Natural killer cell (primary cell): ENCODE measurements at regions not wholly inside any gene's neighbourhood (a gene's known extent, or its start where the extent isn't known, plus 50 kb on each side); places are given as distances from the start of the nearest gene placed in this dataset.

Source experiments
- ATAC-seq, 3 donors: fragments of 150-1000 bp in 2 of 3; fragments of 200-7000 bp in 1 of 3; cut with Tn5 transposase; 1 replicate in 1 of 3; 2 replicates in 2 of 3; pipeline ENCODE4 v1.10.0; 2021; ENCODE audit warnings: mild to moderate bottlenecking in 2 of 3, moderate library complexity in 2 of 3
- DNase-seq, 2 donors: peaks; one replicate each; pipeline versions ENCODE4 v3.0.0 to v3.0.0-alpha.2; 2013 to 2021; ENCODE audit warnings: mixed read lengths in 1 of 2
- H3K27ac ChIP-seq: one replicate; pipeline ENCODE4 v1.5.1; 2013; ENCODE audit warnings: mild to moderate bottlenecking, low read length
- H3K27me3 ChIP-seq: one replicate; pipeline ENCODE4 v1.6.1; 2013; ENCODE audit warnings: low read length; ENCODE audit not compliant: control insufficient read depth, insufficient read depth
- H3K36me3 ChIP-seq: one replicate; pipeline ENCODE4 v1.6.1; 2013; ENCODE audit warnings: low read length; ENCODE audit not compliant: control insufficient read depth, insufficient read depth
- H3K4me1 ChIP-seq: one replicate; pipeline ENCODE4 v1.6.1; 2013; ENCODE audit warnings: low read length; ENCODE audit not compliant: control insufficient read depth, insufficient read depth
- H3K4me3 ChIP-seq: one replicate; pipeline ENCODE4 v1.5.1; 2013; ENCODE audit warnings: low read length
- H3K9me3 ChIP-seq: one replicate; pipeline ENCODE4 v1.6.1; 2013; ENCODE audit warnings: low read length; ENCODE audit not compliant: control insufficient read depth, insufficient read depth
- H3K27ac Mint-ChIP-seq, 2 donors: one replicate each; pipeline ENCODE4 v1.8.0; 2022; ENCODE audit warnings: mild to moderate bottlenecking in 2 of 2, mixed read lengths in 2 of 2, moderate library complexity in 1 of 2
- H3K27me3 Mint-ChIP-seq, 2 donors: one replicate each; pipeline ENCODE4 v1.8.0; 2022; ENCODE audit warnings: low read depth in 2 of 2, mixed read lengths in 2 of 2
- H3K36me3 Mint-ChIP-seq: one replicate; pipeline ENCODE4 v1.8.0; 2022; ENCODE audit warnings: mixed read lengths
- H3K4me1 Mint-ChIP-seq, 2 donors: one replicate each; pipeline ENCODE4 v1.8.0; 2022; ENCODE audit warnings: mixed read lengths in 2 of 2
- H3K4me3 Mint-ChIP-seq: one replicate; pipeline ENCODE4 v1.8.0; 2022; ENCODE audit warnings: mild to moderate bottlenecking, moderate library complexity, mixed read lengths
- H3K9me3 Mint-ChIP-seq, 2 donors: one replicate each; pipeline ENCODE4 v1.8.0; 2022; ENCODE audit warnings: mixed read lengths in 2 of 2
- WGBS: methylation state at CpG from one replicate; pipeline ENCODE4 v1.1.7; 2013; ENCODE audit warnings: missing lambda C conversion rate; ENCODE audit not compliant: insufficient coverage; 5-methylcytosine and 5-hydroxymethylcytosine counted together
- intact Hi-C: fragments of 100-400 bp; cut with micrococcal nuclease; formaldehyde crosslinking; loops from one replicate; pipeline ENCODE4 v1.14.2; 2022
- TF ChIP-seq, protein P1 (sequence below): fragments of 200-600 bp; IDR thresholded peaks from one replicate; pipeline ENCODE4 v1.8.0; 2022; ENCODE audit warnings: antibody characterized with exemption

DNA sequence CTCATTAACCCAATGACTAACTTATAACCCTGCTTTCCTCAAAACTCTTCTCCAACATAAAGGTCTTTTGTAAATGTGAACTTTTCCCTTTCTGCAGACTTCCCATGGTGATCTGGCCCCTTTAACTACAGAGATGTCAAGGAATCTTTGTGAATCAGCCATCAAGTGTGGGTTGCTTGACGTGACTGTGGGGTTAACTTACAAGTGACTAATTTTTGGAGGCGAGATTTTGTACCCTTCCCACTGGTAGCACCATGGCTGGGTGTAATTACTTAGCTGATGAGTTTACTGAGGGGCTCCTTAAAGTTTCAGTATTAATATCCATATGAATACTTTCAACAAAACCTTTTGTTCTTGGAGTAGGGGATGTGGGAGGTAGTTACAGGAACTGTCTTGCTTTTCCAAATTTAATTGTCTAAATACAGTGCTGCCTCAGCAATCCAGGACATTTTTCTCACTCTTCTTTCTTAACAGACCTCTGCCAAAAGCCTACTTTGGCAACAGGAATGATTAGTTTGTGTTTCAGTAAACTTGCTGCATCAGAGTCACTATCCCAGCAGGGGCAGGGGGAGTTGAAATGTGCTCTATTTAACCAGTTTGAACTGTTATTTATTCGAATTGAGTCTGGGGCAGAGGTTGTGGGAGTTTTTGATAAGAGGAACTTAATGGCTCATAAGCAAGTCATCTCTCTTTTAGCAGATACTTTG is 217.3 kb upstream of the FGGY start:
- no peak overlapping the region for H3K4me3 Mint-ChIP-seq
- no peak overlapping the region for H3K27ac Mint-ChIP-seq
- ATAC-seq (no peak), DNase-seq (no peak)
- H3K27me3 Mint-ChIP-seq = peaks cover 6 to 22% of the 10 kb centered on the region in 2 donors
- Histone ChIP-seq H3K9me3 (no peaks in the 10 kb centered on the region), H3K27ac (no peak overlapping the region), H3K27me3 (no peaks in the 10 kb centered on the region), H3K4me3 (no peak overlapping the region), H3K4me1 (peaks cover 8% of the 10 kb centered on the region), H3K36me3 (no peaks in the 10 kb centered on the region)
- peaks cover 7 to 8% of the 10 kb centered on the region in 2 donors for H3K4me1 Mint-ChIP-seq
- TF ChIP-seq, protein P1, sequence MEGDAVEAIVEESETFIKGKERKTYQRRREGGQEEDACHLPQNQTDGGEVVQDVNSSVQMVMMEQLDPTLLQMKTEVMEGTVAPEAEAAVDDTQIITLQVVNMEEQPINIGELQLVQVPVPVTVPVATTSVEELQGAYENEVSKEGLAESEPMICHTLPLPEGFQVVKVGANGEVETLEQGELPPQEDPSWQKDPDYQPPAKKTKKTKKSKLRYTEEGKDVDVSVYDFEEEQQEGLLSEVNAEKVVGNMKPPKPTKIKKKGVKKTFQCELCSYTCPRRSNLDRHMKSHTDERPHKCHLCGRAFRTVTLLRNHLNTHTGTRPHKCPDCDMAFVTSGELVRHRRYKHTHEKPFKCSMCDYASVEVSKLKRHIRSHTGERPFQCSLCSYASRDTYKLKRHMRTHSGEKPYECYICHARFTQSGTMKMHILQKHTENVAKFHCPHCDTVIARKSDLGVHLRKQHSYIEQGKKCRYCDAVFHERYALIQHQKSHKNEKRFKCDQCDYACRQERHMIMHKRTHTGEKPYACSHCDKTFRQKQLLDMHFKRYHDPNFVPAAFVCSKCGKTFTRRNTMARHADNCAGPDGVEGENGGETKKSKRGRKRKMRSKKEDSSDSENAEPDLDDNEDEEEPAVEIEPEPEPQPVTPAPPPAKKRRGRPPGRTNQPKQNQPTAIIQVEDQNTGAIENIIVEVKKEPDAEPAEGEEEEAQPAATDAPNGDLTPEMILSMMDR = no peak
- intact Hi-C loops = no loop called here
- H3K36me3 Mint-ChIP-seq = no peaks in the 10 kb centered on the region
- 49% methylated on average over 2 of the region's 3 CpGs for WGBS
- H3K9me3 Mint-ChIP-seq = no peaks in the 10 kb centered on the region

DNA sequence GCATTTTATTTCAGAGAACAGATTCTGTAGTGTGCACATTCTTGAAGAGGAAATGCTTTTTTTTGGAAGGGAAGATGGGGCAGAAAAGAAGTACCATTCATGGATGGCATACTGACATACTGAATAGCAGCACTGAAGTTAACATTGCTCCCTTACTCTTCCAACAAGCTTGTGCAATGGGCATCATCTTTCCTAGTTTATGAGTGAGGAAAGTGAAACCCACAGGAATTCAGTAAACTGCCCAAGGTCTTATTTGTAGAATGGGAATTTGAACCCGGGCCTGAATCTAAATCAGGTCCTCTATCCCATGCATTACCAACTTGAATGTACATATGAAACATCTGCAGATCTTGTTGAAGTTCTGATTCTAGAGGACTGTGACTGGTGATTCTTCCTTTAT is 215.7 kb upstream of the FGGY start:
- Mint-ChIP-seq H3K27ac (no peak overlapping the region), H3K27me3 (peaks cover 6 to 22% of the 10 kb centered on the region in 2 donors), H3K4me1 (peaks cover 9 to 10% of the 10 kb centered on the region in 2 donors), H3K9me3 (no peaks in the 10 kb centered on the region), H3K36me3 (no peaks in the 10 kb centered on the region), H3K4me3 (no peak overlapping the region)
- ATAC-seq (no peak), DNase-seq (no peak)
- TF ChIP-seq, protein P1 = no peak
- Histone ChIP-seq H3K27me3 (no peaks in the 10 kb centered on the region), H3K36me3 (no peaks in the 10 kb centered on the region), H3K9me3 (no peaks in the 10 kb centered on the region), H3K27ac (no peak overlapping the region), H3K4me1 (peaks cover 9% of the 10 kb centered on the region), H3K4me3 (no peak overlapping the region)
- intact Hi-C loops = no loop called here
- WGBS = 100% methylated on average over 1 of the region's 1 CpG

DNA sequence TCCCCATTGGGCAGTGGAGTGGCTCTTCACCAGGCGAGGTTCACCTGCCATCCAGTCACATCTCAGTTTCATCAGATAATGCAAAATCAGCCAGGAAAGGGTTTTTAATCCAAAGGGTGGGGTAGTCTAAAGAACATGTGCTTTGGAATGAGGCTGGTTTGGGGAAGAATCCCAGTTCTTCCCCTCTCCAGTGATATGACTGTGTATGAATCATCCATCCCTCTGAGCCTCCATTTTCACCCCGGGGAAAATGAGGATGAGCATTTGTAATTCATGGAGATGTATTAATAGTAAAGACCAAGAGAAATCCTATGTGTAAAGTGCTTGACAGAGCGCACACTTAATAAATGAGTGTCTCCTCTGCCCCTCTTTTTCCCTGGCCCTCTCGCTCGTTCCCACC is 215.1 kb upstream of the FGGY start:
- Histone ChIP-seq H3K4me1 (peaks cover 9% of the 10 kb centered on the region), H3K36me3 (no peaks in the 10 kb centered on the region), H3K27ac (no peak overlapping the region), H3K27me3 (no peaks in the 10 kb centered on the region), H3K4me3 (no peak overlapping the region), H3K9me3 (no peaks in the 10 kb centered on the region)
- no peak for ATAC-seq
- intact Hi-C loops = no loop called here
- peaks cover 6 to 22% of the 10 kb centered on the region in 2 donors for H3K27me3 Mint-ChIP-seq
- H3K4me1 Mint-ChIP-seq = peaks cover 9 to 10% of the 10 kb centered on the region in 2 donors
- H3K27ac Mint-ChIP-seq = no peak overlapping the region
- DNase-seq = no peak
- no peaks in the 10 kb centered on the region for H3K9me3 Mint-ChIP-seq
- H3K4me3 Mint-ChIP-seq = no peak overlapping the region
- no peaks in the 10 kb centered on the region for H3K36me3 Mint-ChIP-seq
- TF ChIP-seq, protein P1 = no peak
- WGBS = 96% methylated on average over 3 of the region's 5 CpGs
